Jurkat, Clone E6-1 (cell line): ENCODE measurements at regions not wholly inside any gene's neighbourhood (a gene's known extent, or its start where the extent isn't known, plus 50 kb on each side); places are given as distances from the start of the nearest gene placed in this dataset.

Experiments
- DNase-seq: peaks from one replicate; pipeline ENCODE4 v3.0.0-alpha.2; 2011; ENCODE audit warnings: low read depth, low spot score
- H3K4me3 ChIP-seq: 2 replicates; pipeline ENCODE4 v1.5.1; 2011; ENCODE audit warnings: mild to moderate bottlenecking, low read length, control low read depth, moderate library complexity

- DNase-seq: no peak
These were observed 581.6 kb downstream of the HAO1 start for GRCh38 chr20:7358670-7359069.

GRCh38 chr20:7359739-7360138, 580.5 kb downstream of the HAO1 start:
- no peak for DNase-seq

More at GRCh38 chr20:7358670-7359069, 581.6 kb downstream of the HAO1 start:
- no peak overlapping the region for H3K4me3 ChIP-seq

GRCh38 chr20:7361321-7361720, 578.9 kb downstream of the HAO1 start:
- H3K4me3 ChIP-seq: no peak overlapping the region
- no peak for DNase-seq

More at GRCh38 chr20:7359739-7360138, 580.5 kb downstream of the HAO1 start:
- no peak overlapping the region for H3K4me3 ChIP-seq

- DNase-seq: no peak
These were observed 578.3 kb downstream of the HAO1 start for GRCh38 chr20:7361931-7362330.

GRCh38 chr20:7362601-7363000, 577.7 kb downstream of the HAO1 start:
- peak; percentile 8 for DNase-seq
- H3K4me3 ChIP-seq: no peak overlapping the region

More at GRCh38 chr20:7361931-7362330, 578.3 kb downstream of the HAO1 start:
- H3K4me3 ChIP-seq: no peak overlapping the region

- DNase-seq: no peak
- no peak overlapping the region for H3K4me3 ChIP-seq
These were observed 574.1 kb downstream of the HAO1 start for GRCh38 chr20:7366189-7366588.

GRCh38 chr20:7371518-7372163, 568.6 kb downstream of the HAO1 start:
- no peak for DNase-seq
- no peak overlapping the region for H3K4me3 ChIP-seq

GRCh38 chr20:7375905-7376304, 564.4 kb downstream of the HAO1 start:
- H3K4me3 ChIP-seq: no peak overlapping the region
- peak; percentile 7 for DNase-seq

GRCh38 chr20:7378864-7379605, 561.2 kb downstream of the HAO1 start:
- no peak for DNase-seq
- H3K4me3 ChIP-seq: no peak overlapping the region

- H3K4me3 ChIP-seq: no peak overlapping the region
- DNase-seq: no peak
These were observed 560.5 kb downstream of the HAO1 start for GRCh38 chr20:7379621-7380220.

GRCh38 chr20:7383216-7383615, 557.0 kb downstream of the HAO1 start:
- DNase-seq: no peak
- no peak overlapping the region for H3K4me3 ChIP-seq

GRCh38 chr20:7387638-7388193, 552.5 kb downstream of the HAO1 start:
- H3K4me3 ChIP-seq: no peak overlapping the region
- no peak for DNase-seq

- no peak for DNase-seq
- H3K4me3 ChIP-seq: no peak overlapping the region
These were observed 551.0 kb downstream of the HAO1 start for GRCh38 chr20:7389216-7389615.

- DNase-seq: no peak
- no peak overlapping the region for H3K4me3 ChIP-seq
These were observed 547.6 kb downstream of the HAO1 start for GRCh38 chr20:7392542-7393206.

- no peak for DNase-seq
- no peak overlapping the region for H3K4me3 ChIP-seq
These were observed 541.1 kb downstream of the HAO1 start for GRCh38 chr20:7399114-7399513.

GRCh38 chr20:7399575-7399974, 540.7 kb downstream of the HAO1 start:
- no peak overlapping the region for H3K4me3 ChIP-seq
- DNase-seq: no peak

GRCh38 chr20:7406671-7407070, 533.6 kb downstream of the HAO1 start:
- no peak for DNase-seq
- H3K4me3 ChIP-seq: no peak overlapping the region

GRCh38 chr20:7410150-7410549, 530.1 kb downstream of the HAO1 start:
- no peak for DNase-seq
- H3K4me3 ChIP-seq: no peak overlapping the region

GRCh38 chr20:7411075-7411474, 529.2 kb downstream of the HAO1 start:
- DNase-seq: no peak
- H3K4me3 ChIP-seq: no peak overlapping the region

GRCh38 chr20:7415427-7415826, 524.8 kb downstream of the HAO1 start:
- H3K4me3 ChIP-seq: no peak overlapping the region
- DNase-seq: no peak
